Ovary (tissue), 7 donors: ENCODE measurements at regions not wholly inside any gene's neighbourhood (a gene's known extent, or its start where the extent isn't known, plus 50 kb on each side); places are given as distances from the start of the nearest gene placed in this dataset.

Experiments used
- DNase-seq, 5 donors: peaks; one replicate each; pipeline ENCODE4 v3.0.0-alpha.2; 2019 to 2020
- H3K27ac ChIP-seq, 2 donors: fragments of 200-600 bp; one replicate each; pipeline versions ENCODE4 v1.5.1 to v1.8.0; 2019 to 2022
- H3K27me3 ChIP-seq: fragments of 200-600 bp; one replicate; pipeline ENCODE4 v1.8.0; 2022
- H3K36me3 ChIP-seq: fragments of 200-600 bp; sonication (generic); one replicate; pipeline ENCODE4 v1.5.1; 2019
- H3K4me1 ChIP-seq: one replicate; pipeline ENCODE4 v1.8.1; 2013; ENCODE audit warnings: mild to moderate bottlenecking, moderate library complexity; ENCODE audit not compliant: insufficient read depth
- H3K4me3 ChIP-seq: fragments of 200-600 bp; sonication (generic); one replicate; pipeline ENCODE4 v1.5.1; 2017
- H3K9me3 ChIP-seq, 2 donors: fragments of 200-600 bp in 1 of 2; sonication (generic) in 1 of 2; one replicate each; pipeline versions ENCODE4 v1.5.1 to v1.8.1; 2013 to 2019; ENCODE audit warnings: mild to moderate bottlenecking in 1 of 2, moderate library complexity in 1 of 2
- CTCF ChIP-seq, 3 donors: fragments of 450-650 bp in 2 of 3; fragments of 200-600 bp in 1 of 3; IDR thresholded peaks; one replicate each; pipeline versions ENCODE4 v1.5.1 to v1.8.0; 2016 to 2022; ENCODE audit warnings: antibody characterized with exemption in 3 of 3, mild to moderate bottlenecking in 1 of 3
- EP300 ChIP-seq: sonication (generic); formaldehyde crosslinking; IDR thresholded peaks from one replicate; pipeline ENCODE4 v1.6.1; 2017; ENCODE audit warnings: antibody characterized with exemption
- POLR2A ChIP-seq: fragments of 450-650 bp; IDR thresholded peaks from one replicate; pipeline ENCODE4 v1.6.1; 2017; ENCODE audit warnings: antibody characterized with exemption, mild to moderate bottlenecking, moderate library complexity
- WGBS, 3 donors: extraction: QIAGEN DNeasy Blood & Tissue Kit in 1 of 3; methylation state at CpG; one replicate each; pipeline versions ENCODE4 v1.1.5 to v1.1.7; 2013 to 2017; 5-methylcytosine and 5-hydroxymethylcytosine counted together
- intact Hi-C, 4 donors: fragments of 100-400 bp; cut with DNase I; formaldehyde crosslinking; loops; one replicate each; pipeline versions ENCODE4 v1.11.0 to v1.15.1; 2022 to 2023
- donor health status: DM: no; HTN: no; CAD: no; lungs with moderate emphysema.
- donor health status: DM: no; HTN: no; CAD: no.
- donor health status: Bipolar disorder and iron deficiency.
- donor health status: DM: no; HTN: no; CAD: no.
- donor health status: DM: yes; HTN: yes; CAD: no.

- Histone ChIP-seq H3K27ac (no peak overlapping the region), H3K4me3 (no peak overlapping the region), H3K4me1 (no peaks in the 10 kb centered on the region), H3K36me3 (no peaks in the 10 kb centered on the region), H3K9me3 (no peaks in the 10 kb centered on the region), H3K27me3 (no peaks in the 10 kb centered on the region)
- peak in 3 of 5 donors; percentile 4 to 20 (median 10) for DNase-seq
- intact Hi-C loops: loop anchor here in 1 of 4 donors (10.0 kb wide), 1 partner anchor 380 kb away; the partner anchor contains the start of gene DIO3
- TF ChIP-seq POLR2A (no peak), CTCF (IDR thresholded peaks at IDR 0.05) (no peak), EP300 (no peak)
- WGBS, 3 donors: 74 to 86% (median 77%) methylated on average over 15 of the region's 15 CpGs
Measured at GRCh38 chr14:101185073-101185835, 281.7 kb upstream of the RTL1 start.

- intact Hi-C loops: loop anchor here in 1 of 4 donors (10.0 kb wide), 1 partner anchor 379 kb away; the partner anchor contains the start of gene DIO3
- no peak overlapping the region for H3K4me3 ChIP-seq
- no peaks in the 10 kb centered on the region for H3K9me3 ChIP-seq
- DNase-seq: peak in 1 of 5 donors; percentile 3
- H3K27ac ChIP-seq: no peak overlapping the region
- WGBS, 3 donors: 64 to 70% (median 70%) methylated on average over 5 of the region's 5 CpGs
- no peak for TF ChIP-seq EP300
- no peak for TF ChIP-seq CTCF (IDR thresholded peaks at IDR 0.05)
- TF ChIP-seq POLR2A: no peak
- H3K36me3 ChIP-seq: no peaks in the 10 kb centered on the region
- no peaks in the 10 kb centered on the region for H3K27me3 ChIP-seq
- H3K4me1 ChIP-seq: no peaks in the 10 kb centered on the region
Measured at GRCh38 chr14:101185946-101186345, 282.4 kb upstream of the RTL1 start.

GRCh38 chr14:101186544-101186943 lies 283.0 kb upstream of the RTL1 start:
- Histone ChIP-seq H3K36me3 (no peaks in the 10 kb centered on the region), H3K27me3 (no peaks in the 10 kb centered on the region), H3K4me3 (no peak overlapping the region), H3K9me3 (no peaks in the 10 kb centered on the region), H3K27ac (no peak overlapping the region), H3K4me1 (no peaks in the 10 kb centered on the region)
- intact Hi-C loops: loop anchor here in 1 of 4 donors (10.0 kb wide), 1 partner anchor 378 kb away; the partner anchor contains the start of gene DIO3
- TF ChIP-seq EP300 (no peak), POLR2A (no peak)
- no peak for DNase-seq
- 84 to 93% (median 92%) methylated on average over 8 of the region's 8 CpGs for WGBS, 3 donors

- no peak for TF ChIP-seq POLR2A
- no peak for TF ChIP-seq EP300
- no peak for TF ChIP-seq CTCF (IDR thresholded peaks at IDR 0.05)
- no peak overlapping the region for H3K27ac ChIP-seq
- intact Hi-C loops: loop anchor here in 1 of 4 donors (10.0 kb wide), 1 partner anchor 378 kb away; the partner anchor contains the start of gene DIO3
- peak in 1 of 5 donors; percentile 12 for DNase-seq
- no peaks in the 10 kb centered on the region for H3K9me3 ChIP-seq
- H3K4me1 ChIP-seq: no peaks in the 10 kb centered on the region
- no peak overlapping the region for H3K4me3 ChIP-seq
- 79 to 87% (median 84%) methylated on average over 14 of the region's 14 CpGs for WGBS, 3 donors
- no peaks in the 10 kb centered on the region for H3K27me3 ChIP-seq
- H3K36me3 ChIP-seq: no peaks in the 10 kb centered on the region
Measured at GRCh38 chr14:101186992-101187815, 283.7 kb upstream of the RTL1 start.
